Skin of body (tissue), 2 donors: ENCODE measurements at regions not wholly inside any gene's neighbourhood (a gene's known extent, or its start where the extent isn't known, plus 50 kb on each side); places are given as distances from the start of the nearest gene placed in this dataset. TPM values are rescaled to one million over a fixed set of nuclear protein-coding genes. Genes with fewer than 3 reads are reported as not detected.

Experiments used
- DNase-seq: peaks from one replicate; lab custom pipeline; 2025; lab: John Stamatoyannopoulos, UW
- small RNA-seq: library from RNA; depleted of rRNA; stranded (forward); fragments of <200 nt; gene quantifications from one replicate; pipeline ENCODE3, GENCODE V24; 2014; ENCODE audit warnings: low replicate concordance

- DNase-seq, result no peak
Observed at GRCh38 chr4:11503166-11503565, 74.5 kb upstream of the HS3ST1 start.

- no peak for DNase-seq
Observed at GRCh38 chr4:11497972-11498371, 69.3 kb upstream of the HS3ST1 start.

GRCh38 chr4:11497212-11497806 is 68.6 kb upstream of the HS3ST1 start:
- no peak for DNase-seq

- no peak for DNase-seq
Observed at GRCh38 chr4:11496351-11496829, 67.7 kb upstream of the HS3ST1 start.

- DNase-seq, result no peak
Observed at GRCh38 chr4:11495818-11496217, 67.1 kb upstream of the HS3ST1 start.

- no peak for DNase-seq
Observed at GRCh38 chr4:11495291-11495690, 66.6 kb upstream of the HS3ST1 start.

- no peak for DNase-seq
Observed at GRCh38 chr4:11494232-11494631, 65.5 kb upstream of the HS3ST1 start.

- DNase-seq, result no peak
Observed at GRCh38 chr4:11489453-11490083, 60.9 kb upstream of the HS3ST1 start.

- DNase-seq, result no peak
Observed at GRCh38 chr4:11488657-11489452, 60.2 kb upstream of the HS3ST1 start.

GRCh38 chr4:11487868-11488544 is 59.3 kb upstream of the HS3ST1 start:
- DNase-seq, result peak; percentile 53

- no peak for DNase-seq
Observed at GRCh38 chr4:11487139-11487538, 58.4 kb upstream of the HS3ST1 start.

- no peak for DNase-seq
Observed at GRCh38 chr4:11485926-11486325, 57.2 kb upstream of the HS3ST1 start.

GRCh38 chr4:11484531-11484930 is 55.8 kb upstream of the HS3ST1 start:
- DNase-seq, result no peak

GRCh38 chr4:11483046-11483445 is 54.4 kb upstream of the HS3ST1 start:
- DNase-seq, result no peak

GRCh38 chr4:11480683-11481082 is 52.0 kb upstream of the HS3ST1 start:
- DNase-seq, result no peak

Small RNAs in the stretch of these regions (small RNA-seq; reads per million reads assigned to genes)
- gene RF00026 (not detected), gene RNU6-578P (not detected)
